ENCODE measurements at regions not wholly inside any gene's neighbourhood (a gene's known extent, or its start where the extent isn't known, plus 50 kb on each side); places are given as distances from the start of the nearest gene placed in this dataset.

- H3K4me1 Mint-ChIP-seq, result no peaks in the 10 kb centered on the region
- Histone ChIP-seq H3K36me3 (ENCODE audit: control insufficient read depth in 2 of 2, extremely low read depth in 1 of 2, insufficient read depth in 1 of 2, low read length in 1 of 2) (no peaks in the 10 kb centered on the region), H3K27ac (ENCODE audit: low read length) (no peak overlapping the region), H3K9me3 (no peaks in the 10 kb centered on the region), H3K4me1 (ENCODE audit: control insufficient read depth in 1 of 2, extremely low read depth in 1 of 2, insufficient read depth in 2 of 2, low read length in 2 of 2) (no peaks in the 10 kb centered on the region), H3K4me3 (ENCODE audit: control insufficient read depth in 1 of 2, extremely low read depth in 1 of 2, low read length in 1 of 2) (no peak overlapping the region), H3K27me3 (replicated peaks in 1 of 2; ENCODE audit: control insufficient read depth in 2 of 2, extremely low read depth in 1 of 2, insufficient read depth in 2 of 2, low read length in 1 of 2) (no peaks in the 10 kb centered on the region)
- ATAC-seq (replicated peaks in 1 of 4) (no peak), DNase-seq (no peak)
- WGBS (ENCODE audit: insufficient coverage), result no CpG with 5 or more reads among the region's 2 CpGs
- H3K27ac Mint-ChIP-seq, result no peak overlapping the region
- ChIA-PET CTCF (interaction anchor here in 1 of 2 donors (0.5 kb wide), 1 partner anchor 17 kb away, joined by 3 read pairs; no protein-coding TSS in a partner anchor), POLR2A (no interaction called here)
- no peaks in the 10 kb centered on the region for H3K27me3 Mint-ChIP-seq
- H3K36me3 Mint-ChIP-seq, result no peaks in the 10 kb centered on the region
- no peak overlapping the region for H3K4me3 Mint-ChIP-seq
- peaks cover 0 to 12% (median 0%) of the 10 kb centered on the region in 3 donors for H3K9me3 Mint-ChIP-seq
Measured at GRCh38 chr1:216922406-216922805, 199.2 kb upstream of the ESRRG start.

DNA sequence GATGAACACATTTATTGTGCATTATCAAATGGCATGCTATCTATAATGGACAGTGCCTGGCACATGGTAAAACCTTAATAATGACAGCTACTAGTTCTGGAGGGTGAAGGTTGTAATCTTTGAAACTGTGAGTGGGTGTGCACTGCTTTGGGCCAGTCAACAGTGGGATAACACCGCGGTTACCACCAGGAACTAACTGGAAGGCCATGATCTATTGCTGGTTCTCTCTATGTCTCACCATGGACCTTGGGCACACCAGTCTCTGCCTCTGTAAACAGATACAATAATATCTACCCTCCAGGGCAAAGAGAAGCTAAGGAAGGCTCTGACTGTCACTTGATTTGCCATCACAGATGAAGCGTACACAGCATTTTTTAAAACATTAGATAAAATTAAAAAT, 198.6 kb upstream of the ESRRG start:
- no peak for DNase-seq
- WGBS (ENCODE audit: insufficient coverage), result no CpG with 5 or more reads among the region's 3 CpGs
- H3K36me3 ChIP-seq (ENCODE audit: control insufficient read depth in 2 of 2, extremely low read depth in 1 of 2, insufficient read depth in 1 of 2, low read length in 1 of 2), result no peaks in the 10 kb centered on the region
- H3K27me3 Mint-ChIP-seq, result no peaks in the 10 kb centered on the region
- peaks cover 0 to 9% (median 2%) of the 10 kb centered on the region in 3 donors for H3K9me3 Mint-ChIP-seq
- no peaks in the 10 kb centered on the region for H3K27me3 ChIP-seq (replicated peaks in 1 of 2; ENCODE audit: control insufficient read depth in 2 of 2, extremely low read depth in 1 of 2, insufficient read depth in 2 of 2, low read length in 1 of 2)
- ATAC-seq (replicated peaks in 1 of 4), result no peak
- no peaks in the 10 kb centered on the region for H3K36me3 Mint-ChIP-seq
- H3K4me3 Mint-ChIP-seq, result no peak overlapping the region
- CTCF ChIA-PET, result no interaction called here
- no peaks in the 10 kb centered on the region for H3K9me3 ChIP-seq
- no peak overlapping the region for H3K4me3 ChIP-seq (ENCODE audit: control insufficient read depth in 1 of 2, extremely low read depth in 1 of 2, low read length in 1 of 2)
- no peaks in the 10 kb centered on the region for H3K4me1 Mint-ChIP-seq
- no peaks in the 10 kb centered on the region for H3K4me1 ChIP-seq (ENCODE audit: control insufficient read depth in 1 of 2, extremely low read depth in 1 of 2, insufficient read depth in 2 of 2, low read length in 2 of 2)
- H3K27ac Mint-ChIP-seq, result no peak overlapping the region
- POLR2A ChIA-PET, result no interaction called here
- H3K27ac ChIP-seq (ENCODE audit: low read length), result no peak overlapping the region

DNA sequence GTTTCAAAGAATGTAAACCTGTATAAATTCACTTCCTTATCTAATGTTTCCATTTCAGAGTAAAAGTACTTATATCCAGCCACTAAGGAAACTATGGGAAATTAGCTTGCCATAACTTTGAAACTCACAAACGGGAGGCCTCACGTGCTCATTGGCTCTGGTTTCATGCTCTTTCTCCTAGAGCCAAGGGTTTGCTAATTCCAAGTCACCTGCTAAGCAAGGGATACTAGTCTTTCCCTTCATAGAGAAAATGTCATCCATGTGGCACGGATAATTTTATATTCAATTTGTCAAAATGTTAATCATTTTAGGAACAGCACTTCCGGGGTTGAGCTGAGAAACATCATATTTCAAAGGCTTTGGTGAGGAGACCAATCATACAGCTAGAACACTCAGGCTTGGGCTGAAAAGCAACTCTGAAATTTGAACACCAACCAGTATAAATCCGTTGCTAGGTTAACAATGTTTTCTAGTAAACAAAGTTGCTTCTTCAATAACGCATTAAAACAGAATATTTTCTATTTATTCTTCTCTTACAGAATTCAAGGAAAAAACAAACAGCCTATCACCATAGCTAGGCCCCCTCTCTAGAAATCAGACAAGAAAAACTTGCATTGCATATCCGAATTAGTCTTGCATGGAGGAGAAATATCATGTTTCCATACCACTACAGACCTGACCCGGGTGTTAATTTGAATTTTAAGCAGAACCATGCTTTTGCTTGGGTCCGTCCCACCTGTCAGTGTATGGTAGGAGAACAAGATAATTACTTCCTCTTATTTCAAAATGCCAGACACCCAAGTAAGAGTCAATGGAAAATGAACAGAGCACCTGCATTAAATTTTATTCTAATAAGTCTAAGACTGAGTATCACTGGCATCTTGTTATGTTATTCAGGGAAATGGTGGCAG, 196.1 kb upstream of the ESRRG start:
- 92% methylated on average over 3 of the region's 9 CpGs for WGBS (ENCODE audit: insufficient coverage)
- H3K27ac ChIP-seq (ENCODE audit: low read length), result no peak overlapping the region
- Mint-ChIP-seq H3K27ac (no peak overlapping the region), H3K27me3 (no peaks in the 10 kb centered on the region), H3K4me1 (no peaks in the 10 kb centered on the region), H3K4me3 (no peak overlapping the region), H3K36me3 (no peaks in the 10 kb centered on the region), H3K9me3 (peaks cover 2 to 16% (median 13%) of the 10 kb centered on the region in 3 donors)
- DNase-seq (no peak), ATAC-seq (replicated peaks in 1 of 4) (no peak)
- ChIA-PET POLR2A (no interaction called here), CTCF (interaction anchor here in 1 of 2 donors (0.6 kb wide), 1 partner anchor 623 kb away, joined by 4 read pairs; no protein-coding TSS in a partner anchor)
- no peaks in the 10 kb centered on the region for H3K4me1 ChIP-seq (ENCODE audit: control insufficient read depth in 1 of 2, extremely low read depth in 1 of 2, insufficient read depth in 2 of 2, low read length in 2 of 2)
- no peaks in the 10 kb centered on the region for H3K27me3 ChIP-seq (replicated peaks in 1 of 2; ENCODE audit: control insufficient read depth in 2 of 2, extremely low read depth in 1 of 2, insufficient read depth in 2 of 2, low read length in 1 of 2)
- no peaks in the 10 kb centered on the region for H3K36me3 ChIP-seq (ENCODE audit: control insufficient read depth in 2 of 2, extremely low read depth in 1 of 2, insufficient read depth in 1 of 2, low read length in 1 of 2)
- no peak overlapping the region for H3K4me3 ChIP-seq (ENCODE audit: control insufficient read depth in 1 of 2, extremely low read depth in 1 of 2, low read length in 1 of 2)
- no peaks in the 10 kb centered on the region for H3K9me3 ChIP-seq

DNA sequence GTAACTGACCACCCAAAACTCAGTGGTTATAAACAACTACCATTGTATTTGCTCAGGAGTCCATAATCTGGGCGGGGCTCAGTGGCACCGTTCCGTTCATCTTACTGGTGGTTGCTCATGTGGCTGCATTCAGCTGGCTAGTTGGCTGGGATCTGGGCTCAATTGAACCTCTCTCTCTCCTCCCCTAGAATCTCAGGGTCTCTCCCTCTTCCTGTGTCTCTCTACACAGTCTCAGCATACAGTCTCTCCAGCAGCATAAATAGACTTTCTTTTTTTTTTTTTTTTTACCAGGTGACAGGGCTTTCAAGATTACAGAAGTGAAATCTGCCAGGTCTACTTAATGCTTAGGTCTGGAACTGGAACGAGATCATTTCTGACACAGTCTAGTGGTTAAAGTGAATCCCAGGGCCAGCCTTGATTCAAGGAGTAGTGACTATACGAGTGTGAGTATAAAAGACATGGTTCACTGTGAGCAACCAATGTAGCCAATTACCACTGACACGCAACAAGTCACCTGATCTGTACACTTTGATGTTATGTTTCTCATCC, 193.7 kb upstream of the ESRRG start:
- no peaks in the 10 kb centered on the region for H3K9me3 ChIP-seq
- Mint-ChIP-seq H3K36me3 (no peaks in the 10 kb centered on the region), H3K9me3 (peaks cover 4 to 17% (median 16%) of the 10 kb centered on the region in 3 donors), H3K27ac (no peak overlapping the region), H3K27me3 (no peaks in the 10 kb centered on the region), H3K4me1 (no peaks in the 10 kb centered on the region), H3K4me3 (no peak overlapping the region)
- no peaks in the 10 kb centered on the region for H3K4me1 ChIP-seq (ENCODE audit: control insufficient read depth in 1 of 2, extremely low read depth in 1 of 2, insufficient read depth in 2 of 2, low read length in 2 of 2)
- 90% methylated on average over 2 of the region's 6 CpGs for WGBS (ENCODE audit: insufficient coverage)
- H3K36me3 ChIP-seq (ENCODE audit: control insufficient read depth in 2 of 2, extremely low read depth in 1 of 2, insufficient read depth in 1 of 2, low read length in 1 of 2), result no peaks in the 10 kb centered on the region
- DNase-seq, result no peak
- ATAC-seq (replicated peaks in 1 of 4), result no peak
- H3K27me3 ChIP-seq (replicated peaks in 1 of 2; ENCODE audit: control insufficient read depth in 2 of 2, extremely low read depth in 1 of 2, insufficient read depth in 2 of 2, low read length in 1 of 2), result no peaks in the 10 kb centered on the region
- CTCF ChIA-PET, result interaction anchor here in 1 of 2 donors (0.7 kb wide), 1 partner anchor 22 kb away, joined by 8 read pairs; no protein-coding TSS in a partner anchor
- POLR2A ChIA-PET, result no interaction called here
- no peak overlapping the region for H3K4me3 ChIP-seq (ENCODE audit: control insufficient read depth in 1 of 2, extremely low read depth in 1 of 2, low read length in 1 of 2)
- H3K27ac ChIP-seq (ENCODE audit: low read length), result no peak overlapping the region

DNA sequence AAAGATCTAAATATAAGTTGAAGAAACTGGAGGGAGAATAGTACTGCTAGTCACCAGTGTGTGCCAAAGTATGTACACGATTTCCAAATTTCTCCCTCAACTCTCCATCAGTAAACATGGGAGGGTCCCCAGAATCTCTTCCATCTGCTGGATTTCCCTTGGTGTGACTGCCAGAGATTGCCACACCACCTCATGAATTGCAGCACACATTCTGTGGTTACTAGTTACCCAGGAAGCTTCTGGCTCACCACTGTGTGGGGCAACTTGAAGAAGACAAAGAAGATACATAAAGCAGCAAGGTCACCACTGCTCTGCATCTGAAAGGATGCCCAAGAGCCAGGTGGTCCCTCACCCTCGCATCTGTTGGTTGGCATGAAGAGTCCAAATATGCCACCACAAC, 191.7 kb upstream of the ESRRG start:
- no peaks in the 10 kb centered on the region for H3K4me1 ChIP-seq (ENCODE audit: control insufficient read depth in 1 of 2, extremely low read depth in 1 of 2, insufficient read depth in 2 of 2, low read length in 2 of 2)
- no peaks in the 10 kb centered on the region for H3K27me3 ChIP-seq (replicated peaks in 1 of 2; ENCODE audit: control insufficient read depth in 2 of 2, extremely low read depth in 1 of 2, insufficient read depth in 2 of 2, low read length in 1 of 2)
- DNase-seq (no peak), ATAC-seq (replicated peaks in 1 of 4) (no peak)
- no CpG with 5 or more reads among the region's 2 CpGs for WGBS (ENCODE audit: insufficient coverage)
- no peak overlapping the region for H3K27ac ChIP-seq (ENCODE audit: low read length)
- Mint-ChIP-seq H3K4me3 (no peak overlapping the region), H3K27ac (no peak overlapping the region), H3K9me3 (peaks cover 4 to 16% (median 7%) of the 10 kb centered on the region in 3 donors), H3K4me1 (no peaks in the 10 kb centered on the region), H3K27me3 (no peaks in the 10 kb centered on the region), H3K36me3 (no peaks in the 10 kb centered on the region)
- POLR2A ChIA-PET, result no interaction called here
- H3K9me3 ChIP-seq, result no peaks in the 10 kb centered on the region
- H3K4me3 ChIP-seq (ENCODE audit: control insufficient read depth in 1 of 2, extremely low read depth in 1 of 2, low read length in 1 of 2), result no peak overlapping the region
- CTCF ChIA-PET, result no interaction called here
- no peaks in the 10 kb centered on the region for H3K36me3 ChIP-seq (ENCODE audit: control insufficient read depth in 2 of 2, extremely low read depth in 1 of 2, insufficient read depth in 1 of 2, low read length in 1 of 2)

- H3K4me3 Mint-ChIP-seq, result no peak overlapping the region
- no peaks in the 10 kb centered on the region for H3K36me3 Mint-ChIP-seq
- no peak overlapping the region for H3K27ac Mint-ChIP-seq
- Histone ChIP-seq H3K9me3 (no peaks in the 10 kb centered on the region), H3K27me3 (replicated peaks in 1 of 2; ENCODE audit: control insufficient read depth in 2 of 2, extremely low read depth in 1 of 2, insufficient read depth in 2 of 2, low read length in 1 of 2) (no peaks in the 10 kb centered on the region), H3K4me3 (ENCODE audit: control insufficient read depth in 1 of 2, extremely low read depth in 1 of 2, low read length in 1 of 2) (no peak overlapping the region), H3K36me3 (ENCODE audit: control insufficient read depth in 2 of 2, extremely low read depth in 1 of 2, insufficient read depth in 1 of 2, low read length in 1 of 2) (no peaks in the 10 kb centered on the region), H3K4me1 (ENCODE audit: control insufficient read depth in 1 of 2, extremely low read depth in 1 of 2, insufficient read depth in 2 of 2, low read length in 2 of 2) (no peaks in the 10 kb centered on the region), H3K27ac (ENCODE audit: low read length) (no peak overlapping the region)
- POLR2A ChIA-PET, result no interaction called here
- ATAC-seq (replicated peaks in 1 of 4) (no peak), DNase-seq (no peak)
- no peaks in the 10 kb centered on the region for H3K4me1 Mint-ChIP-seq
- WGBS (ENCODE audit: insufficient coverage), result no CpG with 5 or more reads among the region's 4 CpGs
- no peaks in the 10 kb centered on the region for H3K27me3 Mint-ChIP-seq
- CTCF ChIA-PET, result no interaction called here
- H3K9me3 Mint-ChIP-seq, result peaks cover 4 to 16% (median 7%) of the 10 kb centered on the region in 3 donors
Measured at GRCh38 chr1:216913976-216914375, 190.7 kb upstream of the ESRRG start.

All from T-cell (primary cell).